NCI-H82 treated with DMSO at 0.1 percent for 48 hours (cell line): ENCODE measurements at regions not wholly inside any gene's neighbourhood (a gene's known extent, or its start where the extent isn't known, plus 50 kb on each side); places are given as distances from the start of the nearest gene placed in this dataset.
"Not testable (repeated sequence)": the region's sequence is repeated elsewhere in the genome, so short reads cannot be mapped to it uniquely, and the experiment has no call there.

Source experiments
- DNase-seq: peaks from one replicate; lab custom pipeline; 2025; ENCODE audit not compliant: unreplicated experiment; lab: John Stamatoyannopoulos, UW

GRCh38 chr4:9604031-9604892 is 160.0 kb downstream of the DEFB131A start:
- DNase-seq, result not testable (repeated sequence)

- DNase-seq, result not testable (repeated sequence)
Measured at GRCh38 chr4:9604893-9605190, 160.6 kb downstream of the DEFB131A start.

- DNase-seq, result no peak
Measured at GRCh38 chr4:9608300-9608699, 164.1 kb downstream of the DEFB131A start.

- DNase-seq, result not testable (repeated sequence)
Measured at GRCh38 chr4:9610321-9610720, 166.1 kb downstream of the DEFB131A start.

GRCh38 chr4:9611101-9611500 is 166.9 kb downstream of the DEFB131A start:
- DNase-seq, result no peak

GRCh38 chr4:9636411-9636810 is 145.0 kb upstream of the DRD5 start:
- DNase-seq, result not testable (repeated sequence)

- DNase-seq, result not testable (repeated sequence)
Measured at GRCh38 chr4:9659678-9660077, 121.8 kb upstream of the DRD5 start.

- DNase-seq, result not testable (repeated sequence)
Measured at GRCh38 chr4:9660955-9661354, 120.5 kb upstream of the DRD5 start.

- not testable (repeated sequence) for DNase-seq
Measured at GRCh38 chr4:9670725-9671124, 110.7 kb upstream of the DRD5 start.

GRCh38 chr4:9677357-9677756 is 104.1 kb upstream of the DRD5 start:
- not testable (repeated sequence) for DNase-seq

GRCh38 chr4:9679704-9680478 is 101.5 kb upstream of the DRD5 start:
- no peak for DNase-seq

- DNase-seq, result not testable (repeated sequence)
Measured at GRCh38 chr4:9683174-9683573, 98.3 kb upstream of the DRD5 start.

- DNase-seq, result not testable (repeated sequence)
Measured at GRCh38 chr4:9685016-9685415, 96.4 kb upstream of the DRD5 start.

GRCh38 chr4:9685692-9686091 is 95.7 kb upstream of the DRD5 start:
- DNase-seq, result no peak

GRCh38 chr4:9690636-9691237 is 90.7 kb upstream of the DRD5 start:
- not testable (repeated sequence) for DNase-seq

GRCh38 chr4:9691238-9692065 is 90.0 kb upstream of the DRD5 start:
- peak; percentile 77 for DNase-seq

- not testable (repeated sequence) for DNase-seq
Measured at GRCh38 chr4:9692791-9693491, 88.5 kb upstream of the DRD5 start.

- not testable (repeated sequence) for DNase-seq
Measured at GRCh38 chr4:9694403-9694802, 87.0 kb upstream of the DRD5 start.

- not testable (repeated sequence) for DNase-seq
Measured at GRCh38 chr4:9695994-9696393, 85.4 kb upstream of the DRD5 start.

GRCh38 chr4:9696561-9696960 is 84.9 kb upstream of the DRD5 start:
- not testable (repeated sequence) for DNase-seq
